PC-9 (cell line): ENCODE measurements at regions not wholly inside any gene's neighbourhood (a gene's known extent, or its start where the extent isn't known, plus 50 kb on each side); places are given as distances from the start of the nearest gene placed in this dataset.

ENCODE experiments used
- EZH2 ChIP-seq: fragments of 200-600 bp; sonication (generic); IDR thresholded peaks from 2 replicates; pipeline ENCODE4 v1.8.0; 2017; ENCODE audit warnings: antibody characterized with exemption, low read depth
- TF ChIP-seq, protein P1 (sequence below): fragments of 200-600 bp; sonication (generic); conservative IDR thresholded peaks from 2 replicates; pipeline ENCODE4 v1.6.1; 2017; ENCODE audit warnings: mixed run types, antibody characterized with exemption, mild to moderate bottlenecking, moderate library complexity

DNA sequence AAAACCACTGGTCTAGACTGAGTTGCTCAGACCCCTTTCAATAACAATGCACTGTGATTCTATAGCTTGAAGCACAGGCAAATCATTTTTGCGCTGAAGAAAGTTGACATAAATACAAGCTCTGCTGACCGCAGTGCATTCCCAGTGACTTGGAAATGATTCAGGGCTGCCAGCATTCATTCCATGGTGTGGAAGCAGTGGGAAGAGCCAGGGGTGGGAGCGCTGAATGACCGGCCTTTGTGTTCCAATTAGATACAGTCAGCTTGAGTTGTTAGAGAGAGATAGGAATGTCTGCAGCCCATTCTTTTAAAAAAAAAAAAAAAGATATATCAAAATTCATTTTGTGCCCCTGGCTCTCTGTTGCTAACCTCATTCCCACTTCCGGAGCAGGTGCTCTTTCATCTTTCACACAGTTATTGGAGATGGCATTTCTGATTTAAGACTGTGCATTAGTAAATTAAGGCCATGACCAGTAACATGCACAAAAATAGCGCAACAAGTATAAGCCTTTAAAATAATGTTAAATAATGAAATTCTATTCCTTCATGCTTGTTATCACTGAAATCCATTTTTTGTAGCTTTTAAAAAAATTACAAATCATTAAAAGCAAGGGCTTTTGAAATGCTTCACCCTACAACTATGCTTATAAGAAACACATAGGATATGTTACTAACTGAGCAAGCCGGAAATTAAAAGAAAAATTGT is 59.4 kb upstream of the CTLA4 start:
- TF ChIP-seq, protein P1, sequence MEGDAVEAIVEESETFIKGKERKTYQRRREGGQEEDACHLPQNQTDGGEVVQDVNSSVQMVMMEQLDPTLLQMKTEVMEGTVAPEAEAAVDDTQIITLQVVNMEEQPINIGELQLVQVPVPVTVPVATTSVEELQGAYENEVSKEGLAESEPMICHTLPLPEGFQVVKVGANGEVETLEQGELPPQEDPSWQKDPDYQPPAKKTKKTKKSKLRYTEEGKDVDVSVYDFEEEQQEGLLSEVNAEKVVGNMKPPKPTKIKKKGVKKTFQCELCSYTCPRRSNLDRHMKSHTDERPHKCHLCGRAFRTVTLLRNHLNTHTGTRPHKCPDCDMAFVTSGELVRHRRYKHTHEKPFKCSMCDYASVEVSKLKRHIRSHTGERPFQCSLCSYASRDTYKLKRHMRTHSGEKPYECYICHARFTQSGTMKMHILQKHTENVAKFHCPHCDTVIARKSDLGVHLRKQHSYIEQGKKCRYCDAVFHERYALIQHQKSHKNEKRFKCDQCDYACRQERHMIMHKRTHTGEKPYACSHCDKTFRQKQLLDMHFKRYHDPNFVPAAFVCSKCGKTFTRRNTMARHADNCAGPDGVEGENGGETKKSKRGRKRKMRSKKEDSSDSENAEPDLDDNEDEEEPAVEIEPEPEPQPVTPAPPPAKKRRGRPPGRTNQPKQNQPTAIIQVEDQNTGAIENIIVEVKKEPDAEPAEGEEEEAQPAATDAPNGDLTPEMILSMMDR = no peak
- no peak for TF ChIP-seq EZH2
